Omental fat pad (tissue), 3 donors: ENCODE measurements at regions not wholly inside any gene's neighbourhood (a gene's known extent, or its start where the extent isn't known, plus 50 kb on each side); places are given as distances from the start of the nearest gene placed in this dataset.

Experiments
- ATAC-seq: fragments of 150-250 bp; one replicate; pipeline ENCODE4 v1.9.1; 2016; ENCODE audit warnings: mild to moderate bottlenecking, moderate library complexity; ENCODE audit not compliant: low FRiP score
- DNase-seq: peaks from one replicate; pipeline ENCODE4 v3.0.0-alpha.2; 2019; ENCODE audit warnings: low spot score
- CTCF ChIP-seq, 3 donors: fragments of 450-650 bp; IDR thresholded peaks; one replicate each; pipeline ENCODE4 v1.5.1; 2016 to 2017; ENCODE audit warnings: antibody characterized with exemption in 3 of 3, mild to moderate bottlenecking in 3 of 3, moderate library complexity in 2 of 3

GRCh38 chr7:47685151-47685550 lies 103.2 kb upstream of the TNS3 start:
- TF ChIP-seq CTCF (IDR thresholded peaks at IDR 0.05): no peak

GRCh38 chr7:47684728-47685127 lies 102.8 kb upstream of the TNS3 start:
- DNase-seq (no peak), ATAC-seq (no peak)
- TF ChIP-seq CTCF (IDR thresholded peaks at IDR 0.05): no peak

More at GRCh38 chr7:47685151-47685550, 103.2 kb upstream of the TNS3 start:
- ATAC-seq (no peak), DNase-seq (no peak)

- no peak for DNase-seq
- TF ChIP-seq CTCF (IDR thresholded peaks at IDR 0.05): no peak
- no peak for ATAC-seq
Measured at GRCh38 chr7:47683485-47683898, 101.6 kb upstream of the TNS3 start.

GRCh38 chr7:47682874-47683273 lies 101.0 kb upstream of the TNS3 start:
- no peak for DNase-seq
- no peak for ATAC-seq
- no peak for TF ChIP-seq CTCF (IDR thresholded peaks at IDR 0.05)

- no peak for TF ChIP-seq CTCF (IDR thresholded peaks at IDR 0.05)
- ATAC-seq: no peak
- DNase-seq: no peak
Measured at GRCh38 chr7:47681249-47681810, 99.4 kb upstream of the TNS3 start.

GRCh38 chr7:47678641-47679380 lies 96.9 kb upstream of the TNS3 start:
- TF ChIP-seq CTCF (IDR thresholded peaks at IDR 0.05): no peak
- DNase-seq (no peak), ATAC-seq (no peak)

- TF ChIP-seq CTCF (IDR thresholded peaks at IDR 0.05): no peak
- DNase-seq (no peak), ATAC-seq (no peak)
Measured at GRCh38 chr7:47677664-47678063, 95.8 kb upstream of the TNS3 start.
